Stimulated activated CD8-positive, alpha-beta memory T cell treated with anti-CD3 and anti-CD28 coated beads, Interleukin-7, amount 100 ng/mL, for 48 hours (primary cell): ENCODE measurements at regions not wholly inside any gene's neighbourhood (a gene's known extent, or its start where the extent isn't known, plus 50 kb on each side); places are given as distances from the start of the nearest gene placed in this dataset.

Experiments
- DNase-seq, 2 donors: peaks; one replicate each; pipeline ENCODE4 v3.0.0-alpha.2; 2020; ENCODE audit warnings: low read depth in 1 of 2; ENCODE audit errors: extremely low read depth in 1 of 2

DNA sequence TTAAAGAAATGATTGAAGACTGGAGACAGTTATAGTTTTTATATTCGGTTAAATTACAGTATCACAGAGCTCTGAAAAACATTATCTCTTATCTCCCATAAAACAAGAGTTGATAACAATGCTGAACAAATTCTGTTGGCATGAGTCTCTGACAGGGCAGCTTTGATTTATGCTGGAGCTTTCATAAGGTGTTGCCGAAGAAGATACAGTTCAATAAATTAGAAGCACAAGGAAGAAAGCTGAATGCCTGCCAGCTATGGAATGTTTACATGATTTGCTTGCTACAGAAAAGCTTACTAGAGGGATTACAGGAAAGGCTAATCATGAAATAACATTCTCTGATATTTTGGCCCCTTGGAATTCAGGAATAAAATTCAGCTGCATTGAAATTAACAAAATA, 431.9 kb upstream of the GJE1 start:
- DNase-seq: no peak

GRCh38 chr6:141688916-141689315, 443.8 kb upstream of the GJE1 start:
- no peak for DNase-seq

GRCh38 chr6:141685416-141685815, 447.3 kb upstream of the GJE1 start:
- DNase-seq: no peak

- DNase-seq: no peak
Measured at GRCh38 chr6:141682391-141682790, 450.3 kb upstream of the GJE1 start.

- no peak for DNase-seq
Measured at GRCh38 chr6:141677598-141678211, 455.0 kb upstream of the GJE1 start.

DNA sequence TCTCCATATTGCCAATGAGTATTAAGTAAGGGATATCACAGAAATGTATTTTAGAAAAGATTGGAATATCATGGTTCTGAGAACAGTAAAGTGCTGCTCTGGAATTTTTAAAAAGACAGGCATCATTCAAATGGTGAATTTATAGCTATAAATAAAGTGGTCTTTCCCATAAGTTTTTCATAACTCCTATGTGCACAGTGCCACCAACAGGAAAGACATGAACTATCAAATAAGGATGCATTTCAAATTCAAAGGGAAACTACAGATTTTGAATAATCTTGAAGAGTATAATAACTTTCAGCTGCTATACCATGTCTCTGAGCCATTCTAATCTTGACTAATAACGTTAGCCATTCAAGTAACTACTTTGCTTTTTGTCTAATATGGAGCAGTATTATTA, 456.8 kb upstream of the GJE1 start:
- DNase-seq: no peak

DNA sequence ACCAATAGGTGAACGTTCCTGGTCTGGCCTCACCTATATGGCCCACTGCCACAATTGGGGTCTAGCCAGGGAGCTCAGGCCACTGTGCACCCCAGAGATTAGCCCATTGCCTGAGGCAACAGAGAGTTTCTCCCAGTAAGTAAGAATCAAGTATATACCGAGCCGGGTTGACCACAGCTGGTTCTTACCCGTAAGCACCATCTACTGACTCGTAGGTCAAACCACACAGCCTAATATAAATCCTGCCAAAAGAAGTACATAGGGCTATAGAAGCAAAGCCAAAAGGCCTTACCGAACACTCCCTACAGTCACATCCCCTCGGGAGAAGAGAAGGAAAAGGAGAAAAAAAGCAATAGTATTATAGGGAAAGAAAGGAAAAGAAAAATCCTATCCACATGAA, 463.6 kb upstream of the GJE1 start:
- no peak for DNase-seq

GRCh38 chr6:141667580-141668309, 465.0 kb upstream of the GJE1 start:
- DNase-seq: no peak

DNA sequence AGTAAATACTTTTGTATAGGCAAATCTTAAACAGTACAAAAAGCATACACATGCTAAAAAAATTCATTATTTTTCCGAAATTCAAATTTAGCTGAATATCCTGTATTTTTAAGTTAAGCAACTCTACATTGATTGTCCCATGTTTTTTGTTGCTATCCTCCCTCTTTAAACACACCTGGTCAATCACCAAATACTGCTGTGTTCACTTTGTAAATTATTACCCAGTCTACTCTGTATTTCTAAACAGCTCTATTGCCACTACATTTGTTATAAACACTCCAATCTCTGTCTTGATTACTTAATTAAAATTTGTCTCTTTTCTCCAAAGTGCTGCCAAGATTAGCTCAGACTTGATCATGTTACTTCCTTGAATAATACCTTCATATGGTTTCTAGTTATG, 466.5 kb upstream of the GJE1 start:
- DNase-seq: no peak

DNA sequence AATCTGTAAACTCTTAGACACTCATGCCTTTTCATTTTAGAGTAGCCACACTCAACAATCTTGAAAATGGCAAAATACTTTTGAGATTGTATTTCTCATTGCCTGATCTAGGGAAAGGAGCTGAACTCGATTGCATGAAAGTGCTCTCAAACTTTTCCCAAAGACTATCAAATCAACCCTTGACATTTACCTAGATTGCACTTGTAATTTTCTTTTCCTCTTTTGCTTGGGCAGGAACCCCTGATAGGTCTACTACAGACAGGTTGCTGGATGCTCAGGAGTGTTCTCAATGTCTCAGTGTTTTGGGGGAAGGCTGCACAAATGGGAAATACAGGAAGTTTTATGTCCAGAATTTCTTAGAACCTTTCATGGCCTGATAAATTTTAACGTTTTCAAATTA, 468.0 kb upstream of the GJE1 start:
- DNase-seq: no peak

- no peak for DNase-seq
Measured at GRCh38 chr6:141659582-141659981, 473.1 kb upstream of the GJE1 start.

- no peak for DNase-seq
Measured at GRCh38 chr6:141658696-141659095, 474.0 kb upstream of the GJE1 start.

- DNase-seq: no peak
Measured at GRCh38 chr6:141657812-141658211, 474.9 kb upstream of the GJE1 start.

DNA sequence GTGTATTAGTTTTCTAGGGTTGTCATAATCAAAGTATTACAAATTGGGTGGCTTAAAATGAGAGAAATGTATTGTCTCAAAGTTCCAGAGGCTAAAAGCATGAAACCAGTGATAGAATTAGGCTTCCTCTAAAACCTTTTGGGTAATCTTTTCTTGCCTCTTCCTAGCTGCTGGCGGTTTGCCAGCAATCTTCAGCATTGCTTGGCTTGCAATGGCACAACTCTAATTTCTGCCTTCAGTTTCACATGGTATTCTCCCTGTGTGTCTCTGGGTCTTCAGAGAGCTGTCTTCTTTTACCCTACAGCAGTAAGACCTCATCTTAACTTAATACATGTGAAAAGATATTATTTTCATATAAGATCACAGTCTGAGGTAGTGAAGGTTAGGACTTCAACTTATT, 479.1 kb upstream of the GJE1 start:
- no peak for DNase-seq

GRCh38 chr6:141641951-141642350, 490.8 kb upstream of the GJE1 start:
- DNase-seq: no peak

DNA sequence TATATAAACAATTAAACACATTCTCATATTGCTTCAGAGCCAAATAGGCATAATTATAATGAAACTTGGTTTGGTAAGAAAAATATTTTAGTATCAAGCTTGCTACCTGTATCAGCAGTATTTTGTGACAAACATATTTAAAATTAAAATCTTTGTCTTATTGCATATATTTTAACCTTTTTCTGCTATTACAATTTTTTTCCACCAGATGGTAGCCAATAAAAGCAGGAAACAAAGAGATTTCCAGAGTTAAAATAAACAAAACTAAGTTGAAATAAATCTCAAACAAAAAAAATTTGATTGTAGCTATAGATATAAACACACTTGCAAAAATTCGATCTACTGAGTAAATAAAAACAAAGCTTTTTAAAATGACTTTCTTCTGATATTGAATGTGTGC, 491.3 kb upstream of the GJE1 start:
- no peak for DNase-seq

- DNase-seq: no peak
Measured at GRCh38 chr6:141635621-141636020, 497.1 kb upstream of the GJE1 start.

GRCh38 chr6:141634269-141634668, 498.5 kb upstream of the GJE1 start:
- DNase-seq: no peak

GRCh38 chr6:141624301-141624700, 508.4 kb upstream of the GJE1 start:
- DNase-seq: no peak

DNA sequence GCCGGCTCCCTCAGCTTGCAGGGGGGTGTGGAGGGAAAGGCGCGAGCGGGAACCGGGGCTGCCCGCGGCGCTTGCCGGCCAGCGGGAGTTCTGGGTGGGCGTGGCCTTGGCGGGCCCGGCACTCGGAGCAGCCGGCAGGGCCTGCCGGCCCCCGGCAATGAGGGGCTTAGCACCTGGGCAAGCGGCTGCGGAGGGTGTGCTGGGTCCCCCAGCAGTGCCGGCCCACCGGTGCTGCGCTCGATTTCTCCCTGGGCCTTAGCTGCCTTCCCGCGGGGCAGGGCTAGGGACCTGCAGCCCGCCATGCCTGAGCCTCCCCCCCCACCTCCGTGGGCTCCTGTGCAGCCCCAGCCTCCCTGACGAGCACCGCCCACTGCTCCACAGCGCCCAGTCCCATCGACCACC, 514.5 kb upstream of the GJE1 start:
- DNase-seq: no peak

DNA sequence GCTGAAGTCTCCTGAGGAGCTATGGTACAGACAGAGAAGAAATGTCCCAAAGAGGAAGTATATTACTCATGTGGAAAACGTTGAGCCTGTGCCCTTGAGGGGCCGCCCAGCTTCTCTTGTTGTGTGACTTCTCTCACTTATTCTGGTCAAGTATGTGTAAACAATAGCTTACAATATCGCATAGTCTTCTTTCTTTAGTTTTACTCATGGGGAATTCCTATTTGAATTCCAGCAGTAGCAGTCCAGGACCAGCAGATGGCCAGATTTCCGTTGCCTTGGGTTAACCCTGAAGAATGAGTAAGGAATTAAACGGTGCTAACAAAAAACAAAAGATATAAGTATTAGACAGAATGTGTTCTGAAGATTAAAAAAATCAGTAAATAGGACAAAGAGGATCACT, 522.0 kb upstream of the GJE1 start:
- DNase-seq: no peak

DNA sequence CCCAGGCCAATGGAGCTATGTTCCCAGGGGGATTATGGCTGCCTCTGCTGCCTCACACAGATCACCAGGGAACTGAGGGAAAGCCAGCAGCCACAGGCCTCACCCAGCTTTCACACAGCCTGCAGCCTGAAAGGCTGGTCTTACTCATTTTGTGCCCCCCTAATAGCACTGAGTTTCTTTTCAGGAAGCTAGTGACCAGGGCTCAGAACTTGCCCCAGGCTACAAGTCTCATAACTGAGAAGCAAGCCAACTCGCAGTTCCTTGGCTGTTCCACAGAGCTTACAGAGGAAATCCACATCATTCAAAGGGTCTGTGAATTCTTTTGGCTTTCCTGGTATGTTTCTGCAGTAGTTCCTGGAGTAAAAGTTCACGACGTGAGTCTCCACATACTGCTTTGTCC, 524.8 kb upstream of the GJE1 start:
- DNase-seq: no peak

DNA sequence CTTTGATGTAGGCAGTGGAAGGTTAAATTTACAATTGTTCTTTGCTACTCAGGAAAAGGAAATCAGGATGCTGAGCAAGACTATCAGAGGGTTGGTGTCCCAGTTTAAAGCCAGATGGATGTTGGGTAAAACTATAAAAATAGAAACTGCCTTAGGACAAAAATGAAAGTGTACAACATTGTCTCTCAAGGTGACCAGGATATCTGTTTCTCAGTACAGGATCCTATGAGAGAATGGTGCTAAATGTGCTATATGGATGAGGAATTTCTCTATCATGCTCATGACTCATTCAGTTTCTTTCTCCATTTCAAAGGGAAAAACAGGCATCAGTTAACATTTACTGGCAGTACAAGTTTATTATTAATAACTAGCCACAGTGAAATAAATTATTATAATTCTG, 534.2 kb upstream of the GJE1 start:
- no peak for DNase-seq
